HepG2 (cell line): ENCODE measurements at regions not wholly inside any gene's neighbourhood (a gene's known extent, or its start where the extent isn't known, plus 50 kb on each side); places are given as distances from the start of the nearest gene placed in this dataset.

Experiments
- ATAC-seq: fragments of 200-7000 bp; cut with Tn5 transposase; 3 replicates; pipeline ENCODE4 v1.9.1; 2020; ENCODE audit warnings: mild to moderate bottlenecking, moderate library complexity
- BruUV-seq: library from RNA; stranded (reverse); fragments of 400-500 nt; replicated peaks from 2 replicates; lab custom pipeline; 2021; lab: Mats Ljungman, UMichigan
- CTCF ChIA-PET: fragments of 300-600 bp; formaldehyde crosslinking; extraction: SDS; loops from one replicate; lab custom pipeline; 2021; ENCODE audit warnings: low total read pairs, inconsistent platforms, low intra/inter-chr PET ratio; lab: Yijun Ruan, JAX
- POLR2A ChIA-PET: fragments of 350-600 bp; sonication (Branson Sonifier 250); formaldehyde crosslinking; loops from one replicate; lab custom pipeline; 2020; ENCODE audit warnings: antibody characterized with exemption, inconsistent platforms; lab: Yijun Ruan, JAX
- DNase-seq: peaks from one replicate; pipeline ENCODE4 v3.0.0-alpha.2; 2015; ENCODE audit warnings: low spot score
- FAIRE-seq: peaks from 3 replicates; lab custom pipeline; 2011; peaks lifted over from hg19 to GRCh38; lab: Jason Lieb, UNC
- H2AFZ ChIP-seq: one replicate; pipeline ENCODE4 v1.6.1; 2011; ENCODE audit warnings: low read length, inconsistent platforms
- H3K27ac ChIP-seq: fragments of 300-600 bp; 3 replicates; pipeline ENCODE4 v1.8.0; 2011; ENCODE audit warnings: mixed run types, mild to moderate bottlenecking, mixed read lengths, low read length, inconsistent platforms; ENCODE audit not compliant: insufficient read depth; ENCODE audit errors: extremely low read length
- H3K27me3 ChIP-seq, 2 experiments: fragments of 200-600 bp in 1 of 2; 2 replicates in 1 of 2; 3 replicates in 1 of 2; pipeline versions ENCODE4 v1.6.0 to v1.8.0; 2011; ENCODE audit warnings: low read length in 2 of 2, mild to moderate bottlenecking in 2 of 2, moderate library complexity in 2 of 2, inconsistent platforms in 1 of 2; ENCODE audit not compliant: insufficient read depth in 2 of 2, control insufficient read depth in 1 of 2
- H3K36me3 ChIP-seq, 2 experiments: fragments of 200-600 bp in 1 of 2; replicated peaks in 1 of 2; 2 replicates in 1 of 2; 3 replicates in 1 of 2; pipeline versions ENCODE4 v1.5.1 to v1.8.0; 2011; ENCODE audit warnings: low read length in 2 of 2, inconsistent platforms in 1 of 2; ENCODE audit not compliant: insufficient read depth in 2 of 2, control insufficient read depth in 1 of 2
- H3K4me1 ChIP-seq: 2 replicates; pipeline ENCODE4 v1.5.1; 2012; ENCODE audit warnings: low read length, inconsistent platforms; ENCODE audit not compliant: insufficient read depth
- H3K4me2 ChIP-seq: 2 replicates; pipeline ENCODE4 v1.6.0; 2011; ENCODE audit warnings: low read depth, low read length, inconsistent platforms
- H3K4me3 ChIP-seq, 3 experiments: fragments of 200-600 bp in 1 of 3; sonication (generic), shearing (Covaris generic) in 1 of 3; replicated peaks in 1 of 3; 2 replicates each; pipeline ENCODE4 v1.5.1; 2011 to 2016; ENCODE audit warnings: low read length in 3 of 3, inconsistent platforms in 2 of 3, low read depth in 2 of 3, mild to moderate bottlenecking in 2 of 3, control low read depth in 1 of 3, mixed read lengths in 1 of 3; ENCODE audit not compliant: insufficient read depth in 1 of 3
- H3K79me2 ChIP-seq: one replicate; pipeline ENCODE4 v1.6.1; 2011; ENCODE audit warnings: low read length, inconsistent platforms; ENCODE audit not compliant: insufficient read depth
- H3K9ac ChIP-seq: 2 replicates; pipeline ENCODE4 v1.6.0; 2011; ENCODE audit warnings: mild to moderate bottlenecking, low read depth, low read length, inconsistent platforms; ENCODE audit not compliant: insufficient read depth
- H3K9me3 ChIP-seq: 2 replicates; pipeline ENCODE4 v1.5.1; 2012; ENCODE audit warnings: mild to moderate bottlenecking, low read length
- H4K20me1 ChIP-seq: 2 replicates; pipeline ENCODE4 v1.6.0; 2011; ENCODE audit warnings: inconsistent platforms, mild to moderate bottlenecking, low read length, moderate library complexity; ENCODE audit not compliant: insufficient read depth
- ATAD3A ChIP-seq: sonication (generic); formaldehyde crosslinking; IDR thresholded peaks from 2 replicates; pipeline ENCODE4 v1.4.0; 2020; ENCODE audit warnings: missing genetic modification reagents
- ATF2 ChIP-seq: sonication (generic); formaldehyde crosslinking; IDR thresholded peaks from 2 replicates; pipeline ENCODE4 v1.4.0; 2020; ENCODE audit warnings: missing genetic modification reagents
- BATF2 ChIP-seq: sonication (generic); formaldehyde crosslinking; IDR thresholded peaks from 2 replicates; pipeline ENCODE4 v1.8.0; 2022; ENCODE audit warnings: mild to moderate bottlenecking, missing genetic modification reagents, moderate library complexity
- MEIS1 ChIP-seq: sonication (generic); formaldehyde crosslinking; IDR thresholded peaks from 2 replicates; pipeline ENCODE4 v1.9.0; 2021; ENCODE audit warnings: mild to moderate bottlenecking, missing genetic modification reagents, moderate library complexity, borderline replicate concordance
- ZNF160 ChIP-seq: sonication (generic); formaldehyde crosslinking; IDR thresholded peaks from 2 replicates; pipeline ENCODE4 v1.8.0; 2022; ENCODE audit warnings: mild to moderate bottlenecking, inconsistent platforms, missing genetic modification reagents
- ZNF18 ChIP-seq: sonication (generic); formaldehyde crosslinking; IDR thresholded peaks from 2 replicates; pipeline ENCODE4 v1.8.0; 2022; ENCODE audit warnings: mild to moderate bottlenecking, missing genetic modification reagents; ENCODE audit not compliant: insufficient replicate concordance
- WGBS: methylation state at CpG from one replicate; pipeline ENCODE4 v1.1.6; 2017; ENCODE audit warnings: low lambda C conversion rate; 5-methylcytosine and 5-hydroxymethylcytosine counted together
- in situ Hi-C: cut with HindIII; loops from 2 replicates; pipeline ENCODE4 v1.10.0; 2017; ENCODE audit warnings: low pct_unique_long_range_greater_than_20kb; ENCODE audit not compliant: extremely low pct_ligation_motif_present
- intact Hi-C: fragments of 100-400 bp; cut with micrococcal nuclease; formaldehyde crosslinking; loops from one replicate; pipeline ENCODE4 v1.10.0; 2022; ENCODE audit not compliant: unreplicated experiment

GRCh38 chr7:29649028-29649716 is 85.5 kb downstream of the PRR15 start:
- in situ Hi-C loops: no loop called here
- no TSS peak for BruUV-seq
- Histone ChIP-seq H3K27ac (no peak overlapping the region), H3K36me3 (no peaks in the 10 kb centered on the region), H3K79me2 (no peaks in the 10 kb centered on the region), H3K9me3 (no peaks in the 10 kb centered on the region), H3K4me1 (no peaks in the 10 kb centered on the region), H4K20me1 (no peaks in the 10 kb centered on the region), H3K9ac (no peak overlapping the region), H3K27me3 (no peaks in the 10 kb centered on the region), H3K4me3 (no peak overlapping the region), H3K4me2 (no peak overlapping the region), H2AFZ (no peak overlapping the region)
- POLR2A ChIA-PET: no interaction called here
- intact Hi-C loops: no loop called here
- ATAC-seq (no peak), FAIRE-seq (no peak), DNase-seq (no peak)
- TF ChIP-seq ATAD3A (CRISPR knock-in tag): no peak
- no peak for TF ChIP-seq ATF2 (CRISPR knock-in tag)
- TF ChIP-seq MEIS1 (CRISPR knock-in tag): no peak
- TF ChIP-seq ZNF18 (CRISPR knock-in tag): no peak
- TF ChIP-seq ZNF160: no peak
- no peak for TF ChIP-seq BATF2 (CRISPR knock-in tag)
- CTCF ChIA-PET: no interaction called here
- WGBS: 96% methylated on average over 17 of the region's 33 CpGs
